GM18508 (cell line): ENCODE measurements at regions not wholly inside any gene's neighbourhood (a gene's known extent, or its start where the extent isn't known, plus 50 kb on each side); places are given as distances from the start of the nearest gene placed in this dataset.

Experiments used
- ATAC-seq: cut with Tn5 transposase; IDR thresholded peaks from one replicate; pipeline ENCODE4 v1.9.1; 2021; ENCODE audit warnings: moderate number of reproducible peaks; ENCODE audit not compliant: insufficient read depth, unreplicated experiment

DNA sequence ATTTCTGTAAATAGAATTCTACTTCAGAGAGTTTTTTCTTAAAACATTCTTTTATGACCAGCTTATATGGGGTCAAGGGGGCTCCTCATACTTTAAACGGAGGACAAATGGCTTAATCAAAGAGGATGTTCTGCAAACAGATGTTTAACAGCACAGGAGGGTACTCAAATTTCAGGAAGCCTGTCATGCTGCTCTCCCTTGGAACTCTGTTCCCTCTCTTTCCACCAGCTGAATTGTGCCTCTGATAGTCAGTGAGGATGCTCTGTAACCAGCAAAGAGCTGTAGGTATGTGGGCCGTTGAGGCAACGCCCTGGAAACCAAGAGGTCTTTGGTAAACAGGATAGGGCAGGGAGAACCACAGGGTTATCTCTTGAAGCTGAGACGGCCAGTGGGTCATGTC, 161.1 kb downstream of the C5orf15 start:
- ATAC-seq, result no peak

DNA sequence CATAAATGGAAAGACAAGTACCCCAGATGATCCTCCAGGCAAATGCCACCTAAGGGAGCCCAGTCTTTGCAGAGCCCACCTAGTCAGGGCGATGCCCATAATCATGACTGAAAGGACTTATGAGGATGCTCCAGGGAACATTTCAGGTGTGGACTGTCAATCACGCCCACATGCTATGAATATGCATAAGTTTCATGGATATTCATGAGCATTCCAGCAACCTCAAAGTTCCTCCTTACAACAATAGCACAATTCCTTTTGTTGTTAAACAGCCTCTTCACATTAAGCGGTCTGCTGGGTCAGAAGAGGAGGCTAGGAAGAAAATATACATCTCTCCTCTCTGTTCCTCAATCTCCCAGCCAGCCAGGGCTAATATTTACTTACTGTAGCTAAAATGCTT, 161.6 kb downstream of the C5orf15 start:
- no peak for ATAC-seq

DNA sequence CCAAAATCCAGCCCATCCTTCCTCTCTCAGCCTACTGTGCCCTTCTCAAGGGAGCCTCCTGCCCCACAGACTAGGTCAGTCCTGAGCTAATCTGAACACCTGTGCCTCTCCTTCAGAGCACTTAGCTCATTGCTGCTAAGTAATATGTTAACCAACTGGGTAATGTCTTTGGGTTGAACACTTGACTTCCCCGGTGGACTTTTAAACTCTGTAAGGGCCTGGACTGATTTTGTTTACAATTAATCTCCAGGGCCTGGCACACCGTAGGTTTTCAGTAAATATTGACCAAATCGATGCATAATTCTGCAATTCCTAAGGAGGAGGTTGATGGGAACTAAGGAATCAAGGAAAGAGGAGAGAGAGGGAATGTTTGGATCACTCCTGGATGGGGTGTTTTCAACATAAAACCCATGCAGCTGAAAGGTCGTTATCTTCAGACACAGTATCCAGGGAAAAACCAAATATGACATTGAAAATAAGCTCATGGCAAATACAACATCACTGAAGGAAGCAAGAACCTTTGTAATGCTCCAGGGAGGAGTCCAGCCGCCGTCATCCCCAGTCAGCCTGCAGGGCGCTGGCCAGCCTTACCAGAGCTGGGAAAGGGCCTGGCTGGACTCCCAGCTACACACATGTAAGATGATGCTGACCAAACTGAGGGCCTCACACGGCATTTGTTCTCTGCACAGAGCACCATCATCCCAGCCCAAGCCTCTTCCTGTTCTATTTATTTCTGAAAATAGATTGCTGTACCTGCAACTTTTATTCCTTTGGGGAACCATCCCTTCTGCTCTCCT, 166.3 kb downstream of the C5orf15 start:
- no peak for ATAC-seq

DNA sequence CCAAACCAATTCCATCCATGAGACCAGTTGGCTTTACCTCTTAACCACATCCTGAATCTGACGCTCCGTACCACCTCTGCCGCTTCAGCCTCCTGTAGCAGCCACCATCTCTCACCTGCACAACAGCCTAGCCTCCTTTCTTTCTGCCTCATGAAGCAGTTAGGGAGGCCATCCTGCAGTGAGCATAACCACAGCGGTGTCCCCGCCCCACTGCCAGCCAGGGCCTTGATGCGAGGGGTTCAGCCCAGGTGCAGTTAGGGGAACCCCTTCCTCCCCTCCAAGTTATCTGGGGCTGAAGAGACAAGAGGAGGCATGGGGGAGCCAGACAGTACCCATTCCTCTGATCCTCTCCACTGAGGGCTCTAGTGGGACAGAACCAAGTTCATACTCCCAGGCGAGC, 167.0 kb downstream of the C5orf15 start:
- no peak for ATAC-seq

DNA sequence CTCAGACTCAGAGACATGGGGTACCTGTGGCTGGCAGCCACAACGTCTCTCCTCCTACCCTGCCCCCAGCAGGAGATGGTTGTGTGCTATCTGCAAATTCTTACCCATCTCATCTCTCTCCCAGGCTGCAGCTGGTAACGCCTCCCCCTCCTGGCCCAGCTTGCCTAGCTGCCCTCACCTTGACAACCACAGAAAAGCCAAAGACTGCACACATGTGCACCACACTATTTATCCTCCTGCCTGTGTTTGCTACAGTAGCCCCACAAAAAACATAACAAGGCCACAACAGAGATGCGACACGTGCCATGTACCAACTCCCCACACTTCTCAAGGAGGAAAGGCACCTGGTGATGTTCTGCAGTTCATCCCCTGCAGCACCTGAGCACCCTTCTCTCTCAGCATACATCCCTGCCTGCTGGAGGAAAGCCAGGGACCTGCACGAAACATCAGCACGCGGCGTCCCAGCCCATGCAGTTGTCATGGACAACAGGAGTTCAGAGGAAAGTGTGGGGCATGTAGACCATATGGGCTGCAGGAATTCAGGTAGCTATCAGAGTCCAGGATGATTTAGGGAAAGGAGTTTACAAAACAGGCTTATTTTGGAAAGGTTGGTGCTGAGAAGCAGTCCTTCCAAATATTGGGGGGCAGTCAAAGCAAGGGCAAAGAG, 168.7 kb downstream of the C5orf15 start:
- no peak for ATAC-seq

DNA sequence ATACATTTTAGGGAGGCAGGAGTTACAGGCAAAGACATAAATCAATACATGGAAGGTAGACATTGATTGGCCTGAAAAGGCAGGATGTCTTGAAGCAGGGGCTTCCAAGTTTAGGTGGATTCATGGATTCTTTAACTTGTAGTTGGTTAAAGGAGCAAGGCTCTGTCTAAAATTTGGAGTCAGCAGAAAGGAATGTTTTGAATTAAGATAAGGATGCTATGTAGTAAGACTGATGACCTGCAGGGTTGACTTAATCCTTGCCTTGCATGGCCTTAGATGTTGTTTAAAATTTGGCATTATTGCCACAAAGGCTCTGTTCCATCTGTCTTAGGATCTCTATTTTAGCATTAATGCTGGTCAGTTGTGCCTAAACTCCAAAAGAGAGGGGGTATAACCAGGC, 171.3 kb downstream of the C5orf15 start:
- ATAC-seq, result no peak

DNA sequence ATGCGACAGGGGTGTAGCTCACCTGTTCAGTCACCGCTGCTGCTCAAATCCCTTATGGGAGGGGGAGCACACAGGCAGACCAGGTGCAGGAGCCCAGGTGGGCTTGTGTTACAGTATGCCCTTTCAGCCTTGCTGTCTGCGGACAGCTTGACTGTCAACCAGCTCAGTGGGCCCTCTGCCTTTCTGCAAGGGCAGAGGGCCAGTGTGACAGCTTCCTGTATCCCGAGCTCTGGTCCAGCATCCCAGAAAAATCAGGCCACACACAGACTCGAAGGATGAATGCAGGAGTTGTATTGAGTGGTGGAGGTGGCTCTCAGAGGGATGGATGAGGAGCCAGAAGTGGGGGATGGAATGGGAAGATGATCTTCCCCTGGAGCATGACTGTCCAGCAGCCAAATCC, 172.2 kb downstream of the C5orf15 start:
- ATAC-seq, result no peak

DNA sequence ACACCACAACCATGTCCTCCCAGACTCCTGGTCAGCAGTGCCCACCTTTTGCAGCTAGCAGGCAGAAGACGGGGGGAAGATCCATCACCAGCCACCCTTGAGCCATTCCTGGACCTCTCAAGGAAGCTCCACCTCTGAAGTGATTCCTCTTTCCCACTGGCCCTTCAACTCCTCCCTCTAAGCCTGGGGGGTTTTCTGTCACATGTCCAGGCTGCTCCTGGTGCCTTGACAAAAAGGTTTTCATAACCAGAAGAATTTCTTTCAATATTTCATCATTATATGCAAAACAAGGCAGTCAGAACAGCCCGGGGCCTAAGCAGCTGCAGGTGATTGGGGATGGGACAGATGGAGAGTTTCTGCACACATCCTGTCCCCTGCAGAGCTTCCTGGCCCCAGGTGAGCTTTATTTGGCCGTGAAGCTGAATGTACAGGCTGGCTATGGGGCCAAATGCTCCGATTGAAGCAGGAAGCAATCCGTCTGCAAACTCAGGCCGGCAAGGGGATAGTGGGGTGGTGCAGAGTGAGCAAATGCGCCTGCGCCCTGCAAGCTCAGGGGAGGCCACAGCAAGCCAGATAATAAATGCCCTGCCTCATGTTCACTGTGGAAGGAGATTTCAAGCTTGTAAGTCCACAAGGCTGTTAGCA, 173.5 kb downstream of the C5orf15 start:
- ATAC-seq, result no peak

DNA sequence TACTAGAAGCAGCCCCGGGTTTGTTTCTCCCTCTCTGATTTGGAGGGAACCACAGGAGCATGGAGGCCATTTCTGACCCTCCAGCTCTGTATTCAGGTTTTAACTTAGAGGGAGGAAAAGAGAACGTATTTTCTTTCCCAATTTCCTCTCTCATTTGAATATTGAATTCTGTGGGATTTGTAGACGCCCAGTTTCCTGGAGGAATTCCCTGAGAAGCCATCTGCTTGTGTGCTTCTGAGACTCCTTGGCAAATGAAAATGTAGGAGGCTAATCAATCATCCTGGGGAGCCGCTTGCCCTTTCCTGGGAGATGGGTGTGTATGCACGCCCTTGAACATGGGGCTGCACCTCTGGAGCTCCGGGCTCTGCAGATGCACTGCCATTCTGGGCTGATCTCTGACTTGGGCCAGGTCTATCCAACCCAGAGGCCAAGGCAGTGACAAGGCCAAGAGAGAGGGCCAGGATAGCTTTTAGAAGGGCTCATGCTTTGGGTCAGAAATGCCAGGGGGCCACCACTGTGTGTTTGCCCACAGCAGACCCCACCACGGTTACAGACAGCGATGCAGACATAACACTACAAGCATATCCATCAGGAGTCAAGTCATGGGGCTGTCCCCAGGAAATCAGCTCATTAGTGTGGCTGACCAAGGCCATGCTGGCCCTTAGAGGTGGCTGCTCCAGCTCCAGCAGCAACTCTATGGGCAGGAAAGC, 174.5 kb downstream of the C5orf15 start:
- no peak for ATAC-seq

DNA sequence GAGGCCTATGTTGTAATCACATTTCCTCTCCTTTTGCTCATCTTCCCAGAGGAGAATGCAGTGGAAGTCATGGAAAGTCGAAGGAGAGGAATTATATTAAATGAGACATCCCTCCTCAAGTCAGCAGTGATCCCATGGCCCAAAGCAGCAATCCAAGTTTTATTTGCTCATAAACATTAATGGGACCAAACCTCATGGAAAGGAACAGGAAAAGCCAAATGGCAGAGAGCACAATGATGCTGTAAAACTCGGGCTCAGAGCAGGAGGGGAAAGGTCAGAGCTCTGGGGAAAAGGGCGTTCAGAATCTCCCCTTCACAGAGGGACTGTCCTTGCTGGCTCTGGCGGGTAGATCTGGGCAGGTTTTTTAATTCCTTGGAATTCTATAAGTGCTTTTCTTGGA, 175.8 kb downstream of the C5orf15 start:
- ATAC-seq, result no peak

DNA sequence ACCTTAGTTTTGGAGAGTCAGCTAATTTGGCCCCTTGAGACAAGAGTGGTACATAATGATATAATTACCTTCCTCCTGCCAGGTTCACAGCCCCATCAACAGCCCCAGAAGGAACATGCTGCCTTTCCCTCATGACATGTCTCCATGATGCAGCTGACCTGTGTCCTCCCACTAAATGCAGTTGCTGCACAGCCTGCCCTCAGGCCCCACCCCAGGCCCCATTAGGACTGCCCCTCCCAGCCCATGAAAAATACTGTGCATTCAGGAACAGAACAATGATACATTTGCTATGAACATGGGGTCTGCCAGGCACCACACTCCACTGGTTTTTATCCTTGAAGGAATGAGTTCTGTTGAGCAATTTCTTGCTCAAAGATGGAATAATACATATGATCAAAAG, 176.4 kb downstream of the C5orf15 start:
- ATAC-seq, result no peak

DNA sequence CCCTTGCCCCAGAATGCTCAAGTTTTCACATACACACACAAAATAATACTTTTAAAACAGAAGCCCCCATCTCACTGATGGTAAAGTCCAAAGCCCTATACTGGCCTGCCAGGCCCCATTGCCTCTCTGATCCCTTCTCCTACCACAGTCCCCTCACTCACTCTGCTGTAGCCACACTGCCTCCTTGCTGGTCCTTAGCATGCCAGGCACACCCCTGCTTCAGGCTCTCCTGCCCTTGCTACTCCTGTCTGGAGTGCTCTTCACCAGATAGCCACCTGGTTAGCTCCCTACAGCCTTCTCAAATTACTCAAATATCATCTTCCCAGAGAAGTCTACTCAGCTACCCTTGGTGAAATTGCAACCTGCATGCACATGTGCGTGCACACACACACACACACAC, 177.5 kb downstream of the C5orf15 start:
- no peak for ATAC-seq

DNA sequence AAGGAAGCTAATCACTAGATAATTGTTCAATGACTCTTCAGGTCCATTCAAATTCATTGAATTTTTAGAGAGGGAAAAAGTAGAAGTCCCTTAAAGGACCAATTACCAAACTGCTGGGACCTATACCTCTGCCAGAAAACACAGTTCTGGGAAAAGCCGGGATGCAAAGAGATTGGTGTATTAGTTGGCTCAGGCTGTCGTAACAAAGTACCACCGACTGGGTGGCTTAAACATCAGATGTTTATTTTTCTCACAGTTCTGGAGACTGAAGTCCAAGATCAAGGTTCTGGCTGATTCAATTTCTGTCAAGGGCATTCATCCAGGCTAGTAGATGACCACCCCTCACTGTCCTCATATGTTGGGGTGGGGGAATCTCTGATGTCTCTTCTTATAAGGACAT, 177.1 kb upstream of the FSTL4 start:
- ATAC-seq, result no peak

DNA sequence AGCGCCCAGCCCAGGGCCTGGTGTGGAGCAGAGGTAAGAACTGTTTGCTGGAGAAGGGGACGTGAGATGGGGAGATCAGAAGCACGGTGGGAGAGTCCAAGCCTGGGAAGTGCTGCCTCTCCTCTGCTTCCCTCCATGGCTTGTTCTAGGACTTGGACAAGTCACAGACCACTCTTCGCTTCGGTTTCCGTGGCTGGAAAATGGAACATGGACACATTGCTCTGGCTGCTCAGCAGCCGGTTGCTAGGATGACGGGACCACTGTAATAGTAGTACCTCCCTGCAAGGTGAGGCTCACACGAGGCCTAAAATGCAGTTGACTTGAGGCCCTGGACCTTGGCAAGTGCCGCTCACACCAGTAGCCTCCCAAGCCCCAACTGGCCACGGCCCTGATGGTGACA, 175.8 kb upstream of the FSTL4 start:
- ATAC-seq, result no peak

DNA sequence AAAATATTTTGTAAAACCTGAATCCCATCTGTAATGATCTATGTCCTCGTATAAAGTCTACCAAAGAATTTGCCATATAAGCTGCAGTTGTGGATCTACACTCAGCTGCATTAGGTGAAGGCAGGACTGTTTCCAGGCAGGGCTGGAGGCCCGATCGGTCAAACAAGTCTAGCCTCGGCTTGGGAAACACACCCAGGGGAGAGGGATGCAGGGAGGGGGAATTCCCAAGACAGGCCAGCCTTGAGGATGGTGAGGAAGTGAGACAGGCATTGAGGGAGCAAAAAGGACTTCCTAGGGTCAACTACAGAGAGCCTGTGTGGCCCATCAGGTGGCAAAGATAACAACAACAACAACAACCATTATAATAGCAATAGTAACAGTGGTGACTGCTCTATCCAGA, 174.1 kb upstream of the FSTL4 start:
- no peak for ATAC-seq

DNA sequence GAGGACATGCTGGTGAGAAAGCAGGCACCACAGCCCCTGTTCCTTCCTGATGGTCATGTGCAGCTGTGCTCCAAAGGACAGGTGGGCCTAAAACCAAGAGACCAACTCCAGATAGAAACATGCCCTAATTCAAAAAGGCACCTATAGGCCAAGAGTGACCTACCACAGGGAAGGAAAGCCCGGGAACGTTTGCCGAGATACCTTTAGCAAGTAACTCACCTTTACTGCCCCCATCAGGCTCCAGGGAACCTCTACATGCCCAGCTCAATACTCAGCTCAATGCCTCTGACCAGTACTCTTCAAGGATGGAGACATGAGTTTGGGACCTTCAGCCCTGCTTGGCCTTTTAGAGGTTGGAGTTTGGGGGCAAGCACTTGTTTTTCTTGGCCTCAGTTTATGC, 172.8 kb upstream of the FSTL4 start:
- no peak for ATAC-seq

DNA sequence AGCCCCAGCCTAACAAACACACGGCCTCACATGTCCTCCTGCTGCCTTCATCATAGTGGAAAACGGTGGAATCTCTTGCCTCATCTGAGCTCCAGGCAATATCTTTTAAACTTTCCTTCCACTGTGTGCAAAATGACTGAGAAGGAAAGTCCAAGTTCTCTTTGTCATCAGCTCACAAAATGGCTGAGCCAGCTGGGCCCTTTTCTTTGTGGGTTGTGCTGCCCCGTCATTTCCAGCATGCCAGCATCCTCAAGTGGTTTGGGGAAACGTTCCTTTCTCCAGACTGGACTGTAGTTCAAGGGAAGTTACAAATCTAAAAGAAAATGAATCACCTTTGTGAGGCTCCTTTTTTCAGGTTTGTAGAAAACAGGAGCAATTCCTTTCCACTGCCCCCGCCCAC, 171.1 kb upstream of the FSTL4 start:
- no peak for ATAC-seq

DNA sequence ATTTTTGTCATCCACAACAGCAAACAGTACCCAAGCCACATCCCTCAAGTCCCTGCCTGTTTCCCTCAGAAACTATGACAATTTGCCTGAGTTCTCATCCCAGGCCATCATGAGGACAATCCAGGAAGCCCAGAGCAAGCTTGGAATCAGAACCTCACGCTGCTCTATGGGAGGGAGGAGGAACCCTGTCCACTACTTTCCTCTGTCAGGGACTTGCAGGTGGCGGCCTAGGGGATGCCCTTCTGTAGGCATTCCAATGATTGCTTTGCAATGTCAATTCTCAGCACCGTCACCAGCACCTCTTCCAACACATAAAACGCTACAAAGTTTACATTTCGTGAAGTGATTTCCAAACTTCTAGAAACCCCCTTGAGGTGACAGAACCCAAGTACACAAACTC, 170.4 kb upstream of the FSTL4 start:
- no peak for ATAC-seq

DNA sequence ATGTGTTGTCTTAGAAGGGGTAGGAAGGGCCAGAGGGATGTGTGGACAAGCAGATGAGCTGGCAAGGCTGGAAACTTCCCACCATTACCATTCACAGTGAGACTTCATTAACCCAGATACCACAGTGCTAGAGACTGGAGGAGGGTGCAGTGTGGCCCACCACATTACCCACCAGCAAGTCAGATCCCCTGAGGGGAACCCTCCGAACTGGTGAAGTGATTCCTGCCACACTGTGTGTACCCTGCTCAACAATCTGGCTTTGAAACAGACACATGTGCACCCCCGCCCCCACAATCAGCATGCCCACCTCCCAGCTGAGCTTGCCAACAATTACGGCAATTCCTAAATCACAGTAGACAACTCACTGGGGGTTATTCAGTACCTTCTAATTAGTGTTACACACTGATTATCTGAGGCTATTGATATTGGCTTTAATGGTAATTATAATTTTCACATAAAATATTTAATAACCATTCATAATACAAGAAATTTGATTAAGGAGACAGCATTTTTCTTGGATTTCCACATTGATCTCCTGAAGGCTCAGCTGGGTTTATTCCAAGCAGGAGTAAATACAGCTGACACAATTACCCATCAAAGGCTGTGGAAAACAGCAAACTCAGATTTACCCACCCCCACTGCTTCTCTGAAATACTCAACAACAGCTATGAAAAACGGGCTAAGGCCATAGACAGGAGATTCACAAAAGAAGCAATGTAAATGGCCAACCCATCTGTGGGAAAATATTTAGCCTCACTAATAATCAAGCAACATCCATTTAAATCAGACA, 169.3 kb upstream of the FSTL4 start:
- no peak for ATAC-seq

DNA sequence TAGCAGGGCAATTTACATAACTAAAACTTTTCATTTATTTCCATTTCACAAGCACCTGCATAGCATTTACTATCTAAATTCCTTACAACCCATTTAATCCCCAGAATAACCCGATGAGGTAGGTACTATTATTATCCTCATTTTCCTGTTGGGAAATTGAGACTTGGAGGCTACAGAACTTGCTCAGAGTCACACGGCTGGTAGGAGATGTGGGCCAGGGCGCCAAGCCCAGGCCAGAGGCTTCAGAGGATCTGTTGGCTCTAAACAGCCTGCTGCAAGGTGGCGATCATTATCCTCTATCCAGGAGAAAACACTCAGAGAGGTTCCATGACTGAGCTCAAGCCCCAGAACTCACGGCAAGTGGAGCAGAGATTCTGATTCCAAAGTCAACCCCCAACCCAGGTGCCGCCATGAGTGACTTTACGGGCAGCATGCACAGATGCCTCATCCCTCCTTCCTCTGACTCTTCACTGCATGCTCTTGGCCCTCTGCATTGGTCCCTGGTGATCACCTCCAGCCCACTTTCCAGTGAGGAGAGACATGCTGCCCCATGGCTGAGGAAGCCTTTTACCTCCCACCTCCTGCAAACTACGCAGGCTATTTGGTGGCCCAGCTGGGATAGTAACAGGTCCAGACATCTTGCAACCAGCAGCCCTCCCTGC, 168.4 kb upstream of the FSTL4 start:
- no peak for ATAC-seq
